ENCODE measurements at regions not wholly inside any gene's neighbourhood (a gene's known extent, or its start where the extent isn't known, plus 50 kb on each side); places are given as distances from the start of the nearest gene placed in this dataset.

DNA sequence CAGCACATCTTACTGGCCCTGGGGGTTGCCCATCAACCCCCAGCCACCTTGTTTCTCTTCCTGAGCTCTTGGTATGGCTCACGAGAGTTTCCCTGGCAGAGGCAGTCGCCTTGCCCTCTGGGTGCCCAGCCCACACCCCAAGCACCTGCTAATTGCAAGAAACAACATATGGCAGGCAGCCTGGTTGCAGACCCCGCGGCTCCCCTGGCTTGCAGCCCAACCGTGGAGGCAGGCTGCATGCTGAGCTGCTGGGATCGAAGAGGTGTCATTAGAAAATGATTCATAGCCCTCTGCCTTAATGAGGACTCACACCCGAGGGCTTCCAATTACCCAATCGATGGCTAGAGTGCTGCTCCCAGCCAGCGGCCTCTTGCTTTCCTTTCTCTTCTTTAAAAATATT, 115.7 kb downstream of the TMEM114 start:
- Histone ChIP-seq H3K9me3 (ENCODE audit: control insufficient read depth, low read depth, low read length) (no peaks in the 10 kb centered on the region), H3K27me3 (ENCODE audit: control insufficient read depth, extremely low read depth, insufficient read depth, low read length) (no peaks in the 10 kb centered on the region), H3K36me3 (ENCODE audit: control insufficient read depth in 2 of 2, extremely low read depth in 1 of 2, insufficient read depth in 2 of 2, low read length in 2 of 2) (no peaks in the 10 kb centered on the region), H3K79me2 (ENCODE audit: control insufficient read depth, insufficient read depth, low read length) (no peaks in the 10 kb centered on the region), H3K4me2 (ENCODE audit: control insufficient read depth, extremely low read depth, insufficient read depth, low read depth, low read length) (no peak overlapping the region), H3K4me3 (ENCODE audit: control insufficient read depth in 2 of 3, extremely low read depth in 1 of 3, insufficient read depth in 2 of 3, low read depth in 1 of 3, low read length in 3 of 3) (no peak overlapping the region), H3K9me1 (ENCODE audit: control insufficient read depth, extremely low read depth, insufficient read depth, low read length) (no peaks in the 10 kb centered on the region), H2AFZ (ENCODE audit: control insufficient read depth, low read length) (no peak overlapping the region), H3K9ac (ENCODE audit: control insufficient read depth, extremely low read depth, insufficient read depth, low read length) (no peak overlapping the region), H3K4me1 (ENCODE audit: control insufficient read depth, extremely low read depth, insufficient read depth, low read length) (no peaks in the 10 kb centered on the region), H4K20me1 (ENCODE audit: control insufficient read depth, extremely low read depth, insufficient read depth, low read length) (no peaks in the 10 kb centered on the region), H3K27ac (ENCODE audit: control insufficient read depth, insufficient read depth, low read length) (no peak overlapping the region)
- dilution Hi-C loops (cut with MboI; ENCODE audit: extremely low pct_ligation_motif_present, low sequenced_read_pairs) = no loop called here
- FAIRE-seq (no peak), DNase-seq (ENCODE audit: low read depth, low spot score) (no peak)
- TF ChIP-seq EZH2 (IDR thresholded peaks at IDR 0.05; ENCODE audit: low read length) = no peak
- TF ChIP-seq, protein P1, sequence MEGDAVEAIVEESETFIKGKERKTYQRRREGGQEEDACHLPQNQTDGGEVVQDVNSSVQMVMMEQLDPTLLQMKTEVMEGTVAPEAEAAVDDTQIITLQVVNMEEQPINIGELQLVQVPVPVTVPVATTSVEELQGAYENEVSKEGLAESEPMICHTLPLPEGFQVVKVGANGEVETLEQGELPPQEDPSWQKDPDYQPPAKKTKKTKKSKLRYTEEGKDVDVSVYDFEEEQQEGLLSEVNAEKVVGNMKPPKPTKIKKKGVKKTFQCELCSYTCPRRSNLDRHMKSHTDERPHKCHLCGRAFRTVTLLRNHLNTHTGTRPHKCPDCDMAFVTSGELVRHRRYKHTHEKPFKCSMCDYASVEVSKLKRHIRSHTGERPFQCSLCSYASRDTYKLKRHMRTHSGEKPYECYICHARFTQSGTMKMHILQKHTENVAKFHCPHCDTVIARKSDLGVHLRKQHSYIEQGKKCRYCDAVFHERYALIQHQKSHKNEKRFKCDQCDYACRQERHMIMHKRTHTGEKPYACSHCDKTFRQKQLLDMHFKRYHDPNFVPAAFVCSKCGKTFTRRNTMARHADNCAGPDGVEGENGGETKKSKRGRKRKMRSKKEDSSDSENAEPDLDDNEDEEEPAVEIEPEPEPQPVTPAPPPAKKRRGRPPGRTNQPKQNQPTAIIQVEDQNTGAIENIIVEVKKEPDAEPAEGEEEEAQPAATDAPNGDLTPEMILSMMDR (optimal IDR thresholded peaks at IDR 0.05 in 1 of 3, IDR thresholded peaks at IDR 0.05 in 1 of 3, conservative IDR thresholded peaks at IDR 0.05 in 1 of 3; ENCODE audit: extremely low read depth in 1 of 3, insufficient read depth in 2 of 3, low read length in 3 of 3) = no peak

DNA sequence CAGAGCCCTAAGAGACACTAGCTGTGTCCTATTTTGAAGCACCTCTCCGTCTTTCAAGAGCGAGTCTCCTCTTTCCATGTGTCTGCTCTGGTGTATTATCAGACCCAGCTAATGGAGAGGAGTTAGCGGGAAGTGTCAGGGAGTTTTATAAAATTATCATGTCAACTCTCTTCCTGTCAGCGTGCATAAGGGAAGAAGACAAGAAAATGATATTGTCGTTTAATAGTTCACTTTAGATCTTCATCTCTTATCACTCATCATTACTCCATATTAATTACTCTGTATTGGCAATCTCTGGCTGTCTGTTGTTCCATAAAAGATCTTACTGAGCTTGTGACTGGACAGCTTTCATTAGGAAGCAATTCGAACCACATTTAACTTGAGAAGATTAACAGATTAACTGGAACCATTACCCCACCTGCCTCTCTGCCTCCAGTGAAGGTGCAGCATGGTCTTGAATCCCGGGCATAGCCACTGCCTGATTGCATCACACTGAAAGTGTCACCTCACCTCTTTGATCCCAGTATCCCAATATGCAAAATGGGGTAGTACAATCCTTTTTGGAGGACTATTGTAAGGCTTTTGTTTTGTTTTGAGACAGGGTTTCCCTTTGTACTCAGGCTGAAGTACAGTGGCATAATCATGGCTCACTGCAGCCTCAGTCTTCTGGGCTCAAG, 121.1 kb downstream of the TMEM114 start:
- no peaks in the 10 kb centered on the region for H3K36me3 ChIP-seq (ENCODE audit: control insufficient read depth in 2 of 2, extremely low read depth in 1 of 2, insufficient read depth in 2 of 2, low read length in 2 of 2)
- no peak overlapping the region for H2AFZ ChIP-seq (ENCODE audit: control insufficient read depth, low read length)
- H3K27ac ChIP-seq (ENCODE audit: control insufficient read depth, insufficient read depth, low read length) = no peak overlapping the region
- no peaks in the 10 kb centered on the region for H4K20me1 ChIP-seq (ENCODE audit: control insufficient read depth, extremely low read depth, insufficient read depth, low read length)
- no peaks in the 10 kb centered on the region for H3K9me1 ChIP-seq (ENCODE audit: control insufficient read depth, extremely low read depth, insufficient read depth, low read length)
- dilution Hi-C loops (cut with MboI; ENCODE audit: extremely low pct_ligation_motif_present, low sequenced_read_pairs) = no loop called here
- H3K9me3 ChIP-seq (ENCODE audit: control insufficient read depth, low read depth, low read length) = no peaks in the 10 kb centered on the region
- H3K79me2 ChIP-seq (ENCODE audit: control insufficient read depth, insufficient read depth, low read length) = no peaks in the 10 kb centered on the region
- H3K4me2 ChIP-seq (ENCODE audit: control insufficient read depth, extremely low read depth, insufficient read depth, low read depth, low read length) = no peak overlapping the region
- no peak overlapping the region for H3K4me3 ChIP-seq (ENCODE audit: control insufficient read depth in 2 of 3, extremely low read depth in 1 of 3, insufficient read depth in 2 of 3, low read depth in 1 of 3, low read length in 3 of 3)
- FAIRE-seq = no peak
- DNase-seq (ENCODE audit: low read depth, low spot score) = no peak
- TF ChIP-seq, protein P1 (optimal IDR thresholded peaks at IDR 0.05 in 1 of 3, IDR thresholded peaks at IDR 0.05 in 1 of 3, conservative IDR thresholded peaks at IDR 0.05 in 1 of 3; ENCODE audit: extremely low read depth in 1 of 3, insufficient read depth in 2 of 3, low read length in 3 of 3) = no peak
- TF ChIP-seq EZH2 (IDR thresholded peaks at IDR 0.05; ENCODE audit: low read length) = no peak
- H3K27me3 ChIP-seq (ENCODE audit: control insufficient read depth, extremely low read depth, insufficient read depth, low read length) = no peaks in the 10 kb centered on the region
- no peaks in the 10 kb centered on the region for H3K4me1 ChIP-seq (ENCODE audit: control insufficient read depth, extremely low read depth, insufficient read depth, low read length)
- H3K9ac ChIP-seq (ENCODE audit: control insufficient read depth, extremely low read depth, insufficient read depth, low read length) = no peak overlapping the region
